Activated T-helper 1 cell treated with anti-CD3 and anti-CD28 coated beads, Interleukin-12 subunit alpha, Interleukin-12 subunit beta, Interleukin-2, Interleukin-4 antibody, amounts not matched to agents 30 ng/mL and 10 ng/mL and 1 ng/mL, durations not matched to agents 14 hours and 24 hours and 36 hours (primary cell): ENCODE measurements at regions not wholly inside any gene's neighbourhood (a gene's known extent, or its start where the extent isn't known, plus 50 kb on each side); places are given as distances from the start of the nearest gene placed in this dataset.

Source experiments
- DNase-seq: peaks from one replicate; pipeline ENCODE4 v3.0.0; 2021; ENCODE audit warnings: low spot score
- H3K27ac Mint-ChIP-seq: one replicate; pipeline ENCODE4 v1.8.0; 2021; ENCODE audit warnings: mild to moderate bottlenecking, mixed read lengths
- H3K27me3 Mint-ChIP-seq: one replicate; pipeline ENCODE4 v1.8.0; 2022; ENCODE audit warnings: mild to moderate bottlenecking, moderate library complexity, mixed read lengths; ENCODE audit not compliant: insufficient read depth
- H3K36me3 Mint-ChIP-seq: one replicate; pipeline ENCODE4 v1.8.0; 2021; ENCODE audit warnings: low read depth, mixed read lengths
- H3K4me1 Mint-ChIP-seq: one replicate; pipeline ENCODE4 v1.8.0; 2021; ENCODE audit warnings: low read depth, mixed read lengths
- H3K4me3 Mint-ChIP-seq: one replicate; pipeline ENCODE4 v1.8.0; 2021; ENCODE audit warnings: mild to moderate bottlenecking, moderate library complexity, mixed read lengths
- H3K9me3 Mint-ChIP-seq: one replicate; pipeline ENCODE4 v1.8.0; 2021; ENCODE audit warnings: mixed read lengths
- intact Hi-C: fragments of 100-400 bp; cut with micrococcal nuclease; formaldehyde crosslinking; loops from one replicate; pipeline ENCODE4 v1.15.1; 2024

DNA sequence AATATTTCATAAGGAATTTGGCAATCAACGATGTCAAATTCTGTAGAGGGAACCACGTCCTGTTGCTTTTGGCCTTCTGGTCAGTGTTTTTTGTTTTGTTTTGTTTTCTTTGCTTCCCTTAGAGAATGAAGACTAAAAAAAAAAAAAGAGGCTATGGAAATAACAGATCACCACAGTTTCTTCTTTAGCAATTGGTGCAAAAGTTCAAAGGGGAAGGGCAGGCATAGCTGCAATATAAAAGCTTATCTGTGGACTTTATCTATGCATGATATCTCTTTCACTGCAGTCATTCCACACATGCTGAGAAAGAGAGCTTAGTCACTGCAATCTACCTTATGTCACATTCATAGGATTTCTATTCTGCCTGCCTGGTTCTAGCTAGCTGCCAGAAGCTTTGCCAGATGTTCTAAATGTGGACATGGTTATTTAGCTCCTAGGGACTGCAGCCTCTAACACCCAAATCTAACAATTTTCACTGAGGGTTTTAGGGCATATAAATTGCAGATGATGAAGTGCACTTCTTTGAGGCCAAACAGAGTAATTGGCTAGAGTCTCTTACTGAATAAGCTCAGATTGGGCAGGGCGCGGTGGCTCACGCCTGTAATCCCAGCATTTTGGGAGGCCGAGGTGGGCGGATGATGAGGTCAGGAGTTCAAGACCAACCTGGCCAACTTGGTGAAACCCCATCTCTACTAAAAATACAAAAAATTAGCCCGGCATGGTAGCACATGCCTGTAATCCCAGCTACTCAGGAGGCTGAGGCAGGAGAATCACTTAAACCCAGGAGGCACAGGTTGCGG is 637.2 kb downstream of the NTRK3 start:
- no peaks in the 10 kb centered on the region for H3K27me3 Mint-ChIP-seq
- no peaks in the 10 kb centered on the region for H3K9me3 Mint-ChIP-seq
- no peak overlapping the region for H3K27ac Mint-ChIP-seq
- no peak overlapping the region for H3K4me3 Mint-ChIP-seq
- DNase-seq: no peak
- H3K4me1 Mint-ChIP-seq: no peaks in the 10 kb centered on the region
- intact Hi-C loops: no loop called here
- H3K36me3 Mint-ChIP-seq: no peaks in the 10 kb centered on the region

DNA sequence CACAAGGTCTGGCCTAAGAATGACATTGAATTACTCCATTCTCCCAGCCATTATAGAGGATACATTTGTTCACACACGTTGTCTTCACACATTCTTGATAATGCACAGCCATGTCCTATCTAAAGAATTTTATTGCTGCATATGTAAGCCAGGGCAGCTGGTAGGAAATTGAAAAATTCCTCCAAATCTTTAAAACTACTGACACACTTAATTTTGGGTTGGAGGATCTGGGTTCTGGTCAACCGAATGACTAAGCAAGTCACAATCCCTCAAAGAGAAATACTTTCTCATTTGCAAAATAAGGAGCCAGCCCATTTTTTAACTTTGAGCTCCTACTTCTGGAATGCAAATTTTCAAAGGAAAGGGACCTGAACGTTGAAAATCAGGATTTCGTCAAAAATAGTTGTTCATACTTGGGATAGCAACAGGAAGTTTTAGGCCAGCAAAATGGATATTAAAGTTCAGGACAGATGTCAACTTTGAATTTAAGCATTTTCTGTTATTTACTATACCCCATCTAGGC is 638.3 kb downstream of the NTRK3 start:
- Mint-ChIP-seq H3K4me3 (no peak overlapping the region), H3K36me3 (no peaks in the 10 kb centered on the region), H3K27me3 (no peaks in the 10 kb centered on the region), H3K27ac (no peak overlapping the region), H3K4me1 (no peaks in the 10 kb centered on the region), H3K9me3 (no peaks in the 10 kb centered on the region)
- intact Hi-C loops: no loop called here
- no peak for DNase-seq

DNA sequence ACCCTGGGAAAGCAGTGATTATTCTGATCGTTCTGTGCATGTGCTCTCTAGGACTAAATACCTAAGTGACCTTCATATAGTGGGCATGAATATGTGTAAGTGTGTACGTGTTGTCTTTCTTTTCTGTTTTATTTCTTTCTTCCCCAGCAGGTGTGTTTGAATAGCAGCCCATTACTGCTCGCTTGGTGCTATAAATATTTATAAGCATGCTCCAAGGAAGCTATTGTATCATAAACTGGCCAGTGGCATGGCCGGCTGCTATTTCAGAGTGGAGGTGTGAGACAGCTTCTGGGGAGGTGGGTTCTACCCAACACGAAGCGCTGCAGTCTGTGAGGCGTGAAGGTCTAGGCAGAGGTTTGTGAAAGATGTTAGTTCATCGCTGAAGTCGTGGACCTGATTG is 641.8 kb downstream of the NTRK3 start:
- intact Hi-C loops: no loop called here
- H3K4me1 Mint-ChIP-seq: no peaks in the 10 kb centered on the region
- H3K27me3 Mint-ChIP-seq: no peaks in the 10 kb centered on the region
- H3K4me3 Mint-ChIP-seq: no peak overlapping the region
- no peaks in the 10 kb centered on the region for H3K36me3 Mint-ChIP-seq
- H3K27ac Mint-ChIP-seq: no peak overlapping the region
- no peak for DNase-seq
- no peaks in the 10 kb centered on the region for H3K9me3 Mint-ChIP-seq

DNA sequence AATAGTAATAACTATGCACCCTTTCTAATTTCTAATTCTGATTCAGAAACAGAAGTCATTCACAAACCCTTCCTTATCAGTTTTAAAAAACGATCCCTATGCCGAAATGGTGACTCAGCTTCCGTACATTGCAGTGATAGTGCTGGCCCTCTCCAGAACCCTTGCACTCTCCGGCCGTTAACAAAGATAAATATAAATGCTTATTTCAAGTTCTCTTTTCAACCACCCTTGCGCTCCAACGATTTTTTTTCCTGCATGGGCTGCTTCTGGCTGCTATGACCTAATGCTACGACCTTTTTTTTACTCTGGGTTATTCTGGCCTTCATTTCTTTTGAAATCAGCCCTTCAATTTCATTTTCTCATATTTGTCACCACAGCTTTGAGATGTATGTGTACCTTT is 646.2 kb downstream of the NTRK3 start:
- DNase-seq: no peak
- Mint-ChIP-seq H3K27ac (no peak overlapping the region), H3K4me3 (no peak overlapping the region), H3K4me1 (no peaks in the 10 kb centered on the region), H3K36me3 (no peaks in the 10 kb centered on the region), H3K27me3 (no peaks in the 10 kb centered on the region), H3K9me3 (no peaks in the 10 kb centered on the region)
- intact Hi-C loops: no loop called here

DNA sequence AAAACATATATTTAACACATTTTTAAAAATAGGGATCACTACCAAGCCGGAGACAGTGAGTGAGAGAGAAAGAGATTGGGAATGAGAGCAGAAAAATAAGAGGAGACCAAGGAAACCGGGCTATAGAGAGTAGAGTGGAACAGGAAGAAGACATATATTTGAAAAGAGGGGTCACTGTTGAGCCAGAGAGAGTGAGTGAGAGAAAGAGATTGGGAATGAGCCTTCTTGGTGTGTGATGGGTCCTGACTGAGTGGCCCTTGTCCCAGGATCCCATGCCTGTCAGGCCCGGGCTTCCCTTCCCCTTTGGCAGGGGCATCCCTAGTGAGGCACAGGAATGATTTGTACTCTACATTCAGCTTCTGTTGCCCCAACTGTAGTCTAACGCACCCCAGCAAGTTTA is 646.6 kb downstream of the NTRK3 start:
- Mint-ChIP-seq H3K9me3 (no peaks in the 10 kb centered on the region), H3K27me3 (no peaks in the 10 kb centered on the region), H3K4me1 (no peaks in the 10 kb centered on the region), H3K4me3 (no peak overlapping the region), H3K36me3 (no peaks in the 10 kb centered on the region), H3K27ac (no peak overlapping the region)
- intact Hi-C loops: loop anchor here (10.0 kb wide), 1 partner anchor 985 kb away; no protein-coding TSS in a partner anchor
- no peak for DNase-seq

DNA sequence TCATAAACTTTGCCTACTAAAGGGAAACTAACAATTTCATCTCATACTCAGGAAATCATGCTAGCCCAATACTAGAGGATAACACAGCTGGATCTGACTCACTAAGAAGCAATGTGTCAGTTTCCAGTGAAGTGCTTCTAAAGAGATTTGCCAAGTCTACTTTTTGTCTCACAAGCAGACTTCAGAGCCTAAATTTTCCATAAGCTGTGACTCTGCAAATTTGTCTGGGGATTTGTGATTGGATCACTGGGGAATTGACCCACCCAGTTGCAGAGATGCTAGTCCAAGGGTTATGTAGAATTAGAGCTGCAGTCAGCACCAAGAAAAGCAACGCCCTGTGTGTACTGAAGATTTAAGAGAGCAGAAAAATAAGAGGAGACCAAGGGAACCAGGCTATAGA is 647.1 kb downstream of the NTRK3 start:
- no peaks in the 10 kb centered on the region for H3K9me3 Mint-ChIP-seq
- no peak overlapping the region for H3K4me3 Mint-ChIP-seq
- DNase-seq: no peak
- H3K4me1 Mint-ChIP-seq: no peaks in the 10 kb centered on the region
- no peaks in the 10 kb centered on the region for H3K36me3 Mint-ChIP-seq
- H3K27me3 Mint-ChIP-seq: no peaks in the 10 kb centered on the region
- intact Hi-C loops: loop anchor here (10.0 kb wide), 1 partner anchor 985 kb away; no protein-coding TSS in a partner anchor
- no peak overlapping the region for H3K27ac Mint-ChIP-seq

DNA sequence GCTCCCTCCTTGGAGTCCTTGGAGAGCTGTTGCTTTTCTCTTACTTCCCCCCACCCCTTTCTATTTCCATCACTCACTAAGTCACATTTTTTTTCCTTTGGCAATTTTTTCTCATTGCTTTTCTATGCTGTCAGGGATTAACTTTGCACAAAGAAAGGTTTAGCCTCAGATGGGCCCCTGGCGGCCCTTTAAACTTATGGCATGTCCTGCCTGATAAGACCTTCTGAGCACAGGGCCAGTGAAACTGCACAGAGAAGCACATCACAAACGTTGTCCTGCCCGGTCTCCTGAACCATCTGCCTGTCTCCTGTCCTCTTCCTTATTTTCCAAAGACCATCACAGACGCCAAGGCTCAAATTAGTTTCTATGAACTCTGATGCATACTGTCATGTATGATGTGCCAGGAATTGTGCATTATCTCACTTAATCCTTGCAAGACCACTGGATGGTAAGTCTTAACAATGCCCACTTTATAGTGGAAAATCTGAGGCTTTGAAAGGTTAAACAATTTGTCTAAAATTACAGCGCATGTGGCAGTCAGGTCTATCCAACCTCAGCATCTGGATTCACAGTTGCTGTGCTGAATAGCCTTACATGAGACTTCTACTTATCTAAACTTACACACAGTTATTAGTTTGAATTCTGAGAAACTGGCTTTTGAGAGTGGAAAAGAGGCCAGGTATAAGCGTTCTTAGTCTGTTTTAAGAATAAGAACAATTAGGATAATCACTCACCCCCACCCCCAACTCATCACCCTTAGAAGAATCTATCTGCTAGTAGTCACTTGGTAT is 648.1 kb downstream of the NTRK3 start:
- H3K9me3 Mint-ChIP-seq: no peaks in the 10 kb centered on the region
- DNase-seq: no peak
- no peaks in the 10 kb centered on the region for H3K27me3 Mint-ChIP-seq
- H3K4me3 Mint-ChIP-seq: no peak overlapping the region
- no peak overlapping the region for H3K27ac Mint-ChIP-seq
- no peaks in the 10 kb centered on the region for H3K4me1 Mint-ChIP-seq
- intact Hi-C loops: loop anchor here (10.0 kb wide), 1 partner anchor 984 kb away; no protein-coding TSS in a partner anchor
- no peaks in the 10 kb centered on the region for H3K36me3 Mint-ChIP-seq

DNA sequence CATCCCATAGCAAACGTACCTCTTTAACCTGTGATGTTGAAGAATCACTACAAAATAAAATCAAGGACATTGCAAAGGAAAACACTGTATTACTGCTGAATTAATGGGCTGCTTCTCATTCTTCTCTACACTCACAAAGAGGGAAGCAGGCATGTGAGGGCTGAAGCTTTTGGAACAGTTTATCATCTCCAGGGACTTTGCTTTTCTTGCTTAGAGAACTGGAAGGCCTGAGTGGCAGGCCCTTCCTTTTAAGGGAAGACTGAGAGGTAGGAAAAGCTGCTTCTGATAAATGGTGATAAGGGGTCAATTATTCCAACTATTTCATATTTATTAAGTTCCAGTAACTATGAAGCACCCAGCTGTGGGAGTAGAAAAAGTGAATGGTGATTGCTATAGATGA is 649.6 kb downstream of the NTRK3 start:
- Mint-ChIP-seq H3K27ac (no peak overlapping the region), H3K9me3 (no peaks in the 10 kb centered on the region), H3K4me1 (no peaks in the 10 kb centered on the region), H3K4me3 (no peak overlapping the region), H3K36me3 (no peaks in the 10 kb centered on the region), H3K27me3 (no peaks in the 10 kb centered on the region)
- intact Hi-C loops: loop anchor here (10.0 kb wide), 1 partner anchor 982 kb away; no protein-coding TSS in a partner anchor
- DNase-seq: no peak

DNA sequence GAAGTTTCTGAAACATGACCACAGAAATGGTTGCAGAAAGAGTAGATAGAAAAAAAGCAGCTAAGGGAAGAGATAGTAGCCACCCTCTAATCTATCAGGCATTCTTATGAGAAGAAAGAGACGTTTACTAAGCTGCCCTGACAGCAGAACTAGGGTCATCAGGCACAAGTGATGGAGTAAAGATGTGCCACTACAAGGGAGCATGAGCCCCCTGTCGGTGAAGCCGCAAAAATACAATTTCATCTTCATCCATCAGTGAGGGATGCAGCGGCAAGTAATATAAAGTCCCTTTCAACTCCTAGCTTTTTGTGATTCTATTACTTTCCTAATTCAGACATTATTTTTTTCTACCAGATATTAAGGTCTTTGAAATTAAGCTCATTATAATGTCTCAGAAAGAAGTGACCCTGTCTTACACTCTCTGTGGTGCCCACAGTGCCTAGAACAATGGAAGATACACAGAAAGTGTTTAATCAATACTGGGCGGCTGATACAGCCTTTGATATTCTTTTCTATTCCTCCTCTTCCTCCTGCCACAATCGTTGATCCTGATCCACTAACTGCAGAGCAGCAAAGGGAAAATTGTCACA is 651.6 kb downstream of the NTRK3 start:
- H3K9me3 Mint-ChIP-seq: no peaks in the 10 kb centered on the region
- no peak overlapping the region for H3K27ac Mint-ChIP-seq
- DNase-seq: no peak
- H3K36me3 Mint-ChIP-seq: no peaks in the 10 kb centered on the region
- no peaks in the 10 kb centered on the region for H3K4me1 Mint-ChIP-seq
- no peak overlapping the region for H3K4me3 Mint-ChIP-seq
- intact Hi-C loops: loop anchor here (2.0 to 10.0 kb wide), 2 partner anchors 980 to 1750 kb away; no protein-coding TSS in a partner anchor
- peaks cover 2% of the 10 kb centered on the region for H3K27me3 Mint-ChIP-seq

DNA sequence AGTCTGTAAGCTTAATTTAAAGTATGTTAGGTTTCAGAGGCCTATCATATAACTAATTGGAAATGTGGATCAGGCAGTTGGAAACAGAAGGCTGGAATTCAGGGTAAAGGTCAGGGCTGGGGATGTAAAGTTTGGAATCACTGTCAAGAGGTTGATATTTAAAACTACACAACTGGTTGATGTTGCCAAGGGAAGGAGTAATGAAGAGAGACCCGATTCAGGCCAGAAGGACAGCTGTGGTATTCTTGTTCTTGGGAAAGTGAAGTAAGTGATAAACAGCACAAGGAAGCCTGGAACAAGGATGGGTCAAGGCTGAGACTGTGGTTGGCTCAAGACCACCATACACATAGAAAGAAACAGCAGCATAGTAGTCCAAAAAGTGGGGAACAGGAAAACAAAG is 654.2 kb downstream of the NTRK3 start:
- H3K27me3 Mint-ChIP-seq: peaks cover 2% of the 10 kb centered on the region
- no peaks in the 10 kb centered on the region for H3K36me3 Mint-ChIP-seq
- H3K27ac Mint-ChIP-seq: no peak overlapping the region
- H3K4me1 Mint-ChIP-seq: peaks cover 9% of the 10 kb centered on the region
- H3K4me3 Mint-ChIP-seq: no peak overlapping the region
- DNase-seq: no peak
- H3K9me3 Mint-ChIP-seq: no peaks in the 10 kb centered on the region
- intact Hi-C loops: loop anchor here (10.0 kb wide), 1 partner anchor 978 kb away; no protein-coding TSS in a partner anchor

DNA sequence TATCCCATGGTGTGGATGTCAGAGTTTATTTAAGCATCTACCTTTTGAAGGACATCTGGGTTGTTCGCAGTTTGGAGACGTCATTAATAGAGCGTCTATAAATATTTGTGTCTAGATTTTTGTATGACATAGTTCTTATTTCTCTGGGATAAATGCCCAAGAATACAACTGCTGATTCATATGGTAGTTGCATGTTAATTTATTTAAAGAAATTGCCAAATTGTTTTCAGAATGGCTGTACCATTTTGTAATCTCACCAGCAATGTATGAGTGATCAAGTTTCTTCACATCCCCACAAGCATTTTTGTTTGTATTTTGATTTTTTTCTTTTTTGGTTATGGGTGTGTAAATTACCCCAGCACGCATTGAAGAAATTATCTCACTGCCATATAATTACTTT is 656.9 kb downstream of the NTRK3 start:
- H3K27me3 Mint-ChIP-seq: peaks cover 2% of the 10 kb centered on the region
- H3K36me3 Mint-ChIP-seq: no peaks in the 10 kb centered on the region
- no peak overlapping the region for H3K4me3 Mint-ChIP-seq
- intact Hi-C loops: loop anchor here (10.0 kb wide), 1 partner anchor 975 kb away; no protein-coding TSS in a partner anchor
- no peaks in the 10 kb centered on the region for H3K9me3 Mint-ChIP-seq
- no peak overlapping the region for H3K27ac Mint-ChIP-seq
- peaks cover 20% of the 10 kb centered on the region for H3K4me1 Mint-ChIP-seq
- DNase-seq: no peak

DNA sequence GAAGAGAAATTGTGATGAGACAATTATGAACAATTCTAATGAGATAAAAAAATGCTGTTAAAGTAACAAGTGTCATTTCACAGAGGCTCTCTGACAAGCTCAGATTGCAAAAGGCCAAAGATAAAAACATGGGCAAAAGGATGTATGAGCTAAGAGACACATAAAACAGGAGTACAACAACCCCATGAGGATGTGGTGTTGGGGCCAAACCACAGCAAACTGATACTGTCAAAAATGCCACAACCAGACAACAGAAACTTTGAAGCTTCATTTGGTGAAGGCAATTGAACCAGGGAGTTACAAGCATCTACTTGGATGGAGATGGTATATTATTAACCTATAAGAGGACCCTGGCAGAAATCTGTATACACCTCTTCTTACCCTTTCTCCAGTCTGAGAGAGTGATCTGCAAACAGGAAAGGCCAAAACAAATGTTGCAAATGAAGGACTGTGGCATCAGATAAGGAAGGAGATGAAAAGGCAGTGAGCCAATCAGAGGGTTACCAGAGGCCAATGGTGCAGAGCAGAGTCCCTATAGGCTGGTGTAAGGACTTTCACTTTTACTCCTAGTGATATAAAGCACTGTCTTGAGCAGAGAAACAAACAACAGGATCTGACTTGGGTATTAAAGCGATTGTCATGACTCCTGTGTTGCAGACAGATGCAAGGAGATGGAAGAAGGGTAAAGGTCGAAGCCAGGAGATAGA is 659.0 kb downstream of the NTRK3 start:
- intact Hi-C loops: no loop called here
- Mint-ChIP-seq H3K4me3 (peak overlapping the region; percentile 27), H3K27ac (peak overlapping the region; percentile 46), H3K4me1 (peaks cover 27% of the 10 kb centered on the region), H3K27me3 (peaks cover 2% of the 10 kb centered on the region), H3K9me3 (no peaks in the 10 kb centered on the region), H3K36me3 (no peaks in the 10 kb centered on the region)
- DNase-seq: peak; percentile 36
